IPS-15b (cell line): ENCODE measurements at regions not wholly inside any gene's neighbourhood (a gene's known extent, or its start where the extent isn't known, plus 50 kb on each side); places are given as distances from the start of the nearest gene placed in this dataset.
"Not testable (repeated sequence)": the region's sequence is repeated elsewhere in the genome, so short reads cannot be mapped to it uniquely, and the experiment has no call there.

Experiments used
- H3K27me3 ChIP-seq: one replicate; pipeline ENCODE4 v1.6.1; 2013; ENCODE audit warnings: low read length; ENCODE audit not compliant: control insufficient read depth, insufficient read depth
- H3K36me3 ChIP-seq: one replicate; pipeline ENCODE4 v1.6.1; 2013; ENCODE audit warnings: low read length; ENCODE audit not compliant: control insufficient read depth, insufficient read depth
- H3K4me1 ChIP-seq: one replicate; pipeline ENCODE4 v1.6.1; 2013; ENCODE audit warnings: mild to moderate bottlenecking, low read length; ENCODE audit not compliant: control insufficient read depth, insufficient read depth
- H3K4me3 ChIP-seq: one replicate; pipeline ENCODE4 v1.5.1; 2013; ENCODE audit warnings: low read depth, low read length
- H3K9ac ChIP-seq: one replicate; pipeline ENCODE4 v1.6.1; 2013; ENCODE audit warnings: low read depth, mild to moderate bottlenecking, low read length
- H3K9me3 ChIP-seq: one replicate; pipeline ENCODE4 v1.6.1; 2013; ENCODE audit warnings: mild to moderate bottlenecking, low read length; ENCODE audit not compliant: control insufficient read depth, insufficient read depth

DNA sequence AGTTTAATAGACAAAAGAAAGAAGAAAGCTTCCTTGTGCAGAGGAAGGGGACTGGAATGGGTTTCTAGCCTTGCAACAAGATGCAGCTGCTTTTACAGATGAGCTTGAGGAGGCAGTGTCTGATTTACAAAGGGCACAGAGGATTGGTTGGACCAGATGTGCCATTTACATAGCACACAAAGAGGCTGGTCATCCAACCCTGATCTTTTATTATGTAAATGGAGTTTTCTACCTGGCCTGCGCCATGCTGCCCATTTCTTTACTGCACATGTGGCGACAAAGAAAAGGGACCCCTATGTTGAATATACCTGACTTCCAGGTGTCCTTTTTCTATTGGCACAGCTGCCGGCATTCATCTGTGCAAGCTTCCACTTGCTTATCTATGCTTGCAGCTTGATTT lies 409.4 kb upstream of the FRG2C start:
- Histone ChIP-seq H3K4me3 (no peak overlapping the region), H3K27me3 (no peaks in the 10 kb centered on the region), H3K9me3 (no peaks in the 10 kb centered on the region), H3K36me3 (no peaks in the 10 kb centered on the region), H3K9ac (no peak overlapping the region), H3K4me1 (no peaks in the 10 kb centered on the region)

DNA sequence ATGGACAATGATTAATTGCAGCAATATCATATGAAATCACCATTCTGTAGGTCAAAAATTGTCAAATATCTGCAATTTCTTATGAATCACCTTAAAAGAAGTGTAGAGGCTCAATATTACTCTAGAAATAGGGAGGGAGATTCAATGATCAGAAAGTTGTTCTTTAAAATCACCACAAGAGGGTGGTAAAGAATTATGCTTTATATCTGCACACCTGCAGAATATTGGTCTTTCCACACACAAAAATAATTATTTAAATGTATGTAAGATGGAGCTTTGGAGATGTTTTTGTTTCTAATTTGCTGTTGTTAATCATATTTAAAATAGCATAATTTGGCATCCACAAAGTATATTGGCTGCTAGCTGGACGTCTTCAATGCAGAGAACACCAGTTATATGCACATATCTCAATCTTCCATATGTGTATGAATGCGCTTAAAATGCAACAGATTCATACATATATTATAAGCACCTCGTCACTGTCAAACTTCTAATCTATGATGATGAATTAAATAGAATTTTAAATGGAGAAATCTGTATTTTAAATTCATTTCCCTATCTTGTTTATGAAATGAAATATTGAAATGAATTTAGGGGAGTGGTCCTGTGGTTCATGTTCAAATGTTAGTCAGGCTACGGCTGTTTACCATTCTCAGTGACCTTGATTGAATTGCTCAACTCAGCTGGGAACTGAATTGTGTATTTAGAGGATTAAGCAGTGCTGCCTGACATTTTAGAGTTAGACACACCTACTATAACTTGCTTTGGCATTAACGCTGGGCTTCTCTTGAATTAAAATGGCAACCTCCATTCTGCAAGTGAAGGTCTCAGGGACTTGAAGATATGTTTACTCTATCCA lies 405.1 kb upstream of the FRG2C start:
- not testable (repeated sequence) for H3K9me3 ChIP-seq, H3K27me3 ChIP-seq

DNA sequence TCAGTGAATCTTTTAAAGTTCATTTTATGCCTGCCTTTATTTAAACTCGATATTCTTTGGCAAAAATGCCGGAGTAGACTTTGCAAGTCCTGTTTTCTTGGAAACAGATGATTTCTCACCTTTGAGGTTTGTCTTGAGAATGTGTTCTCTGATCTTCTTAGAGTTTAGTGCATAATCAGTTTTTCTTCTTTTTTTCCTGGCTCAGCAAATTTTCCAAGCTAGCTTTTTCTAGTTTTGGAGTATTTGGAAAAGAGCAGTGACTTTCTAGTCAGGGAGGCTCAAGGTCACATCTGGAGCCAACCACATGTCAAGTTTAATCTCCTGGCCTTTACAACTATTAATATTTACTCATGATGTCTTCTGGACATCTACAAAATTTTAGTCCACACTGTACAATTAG lies 403.2 kb upstream of the FRG2C start:
- H3K9me3 ChIP-seq, H3K4me1 ChIP-seq, H3K36me3 ChIP-seq, H3K27me3 ChIP-seq, H3K4me3 ChIP-seq, H3K9ac ChIP-seq: not testable (repeated sequence)

More for the DNA sequence above, 405.1 kb upstream of the FRG2C start:
- H3K4me1 ChIP-seq, H3K4me3 ChIP-seq, H3K9ac ChIP-seq, H3K36me3 ChIP-seq: not testable (repeated sequence)

DNA sequence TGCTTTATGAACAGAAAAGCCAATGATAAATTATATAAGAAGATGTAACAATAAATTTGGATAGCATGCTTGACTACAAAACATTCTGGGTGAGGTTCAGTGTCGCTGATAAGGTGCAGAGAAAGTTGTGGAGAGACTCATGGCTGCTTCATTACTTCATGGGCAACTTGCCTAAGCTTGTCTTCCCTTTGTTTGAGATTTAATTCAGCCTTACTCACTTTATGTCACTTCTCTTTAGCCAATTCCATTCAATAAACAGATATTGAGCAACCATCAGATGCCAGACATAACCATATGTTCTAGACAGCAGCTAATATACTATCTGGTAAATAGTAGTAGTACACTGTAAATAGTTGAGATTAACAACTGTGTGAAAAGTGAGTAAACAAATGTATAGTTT lies 401.5 kb upstream of the FRG2C start:
- H3K4me3 ChIP-seq: no peak overlapping the region
- no peak overlapping the region for H3K9ac ChIP-seq
- no peaks in the 10 kb centered on the region for H3K4me1 ChIP-seq
- no peaks in the 10 kb centered on the region for H3K9me3 ChIP-seq
- H3K36me3 ChIP-seq: no peaks in the 10 kb centered on the region
- no peaks in the 10 kb centered on the region for H3K27me3 ChIP-seq

DNA sequence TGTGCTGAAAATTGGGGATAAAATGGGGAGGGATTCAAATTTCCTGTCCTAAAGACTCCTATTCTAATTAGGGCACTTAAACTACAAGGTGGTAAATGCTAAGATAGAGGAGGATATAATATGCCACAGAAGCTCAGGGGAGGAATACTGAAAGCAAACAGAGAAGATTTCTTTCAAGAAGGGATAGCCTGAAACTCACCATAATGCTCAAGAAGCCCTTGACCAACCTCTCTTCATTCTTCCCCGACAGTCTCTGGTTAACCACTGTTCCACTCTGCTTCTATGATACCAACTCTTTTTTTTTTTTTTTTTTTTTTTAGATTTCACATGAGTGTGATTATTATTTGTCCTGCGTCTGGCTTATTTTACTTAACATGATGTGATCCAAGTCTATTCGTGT lies 398.2 kb upstream of the FRG2C start:
- no peaks in the 10 kb centered on the region for H3K36me3 ChIP-seq
- no peak overlapping the region for H3K4me3 ChIP-seq
- no peaks in the 10 kb centered on the region for H3K9me3 ChIP-seq
- H3K9ac ChIP-seq: no peak overlapping the region
- H3K4me1 ChIP-seq: no peaks in the 10 kb centered on the region
- H3K27me3 ChIP-seq: no peaks in the 10 kb centered on the region

DNA sequence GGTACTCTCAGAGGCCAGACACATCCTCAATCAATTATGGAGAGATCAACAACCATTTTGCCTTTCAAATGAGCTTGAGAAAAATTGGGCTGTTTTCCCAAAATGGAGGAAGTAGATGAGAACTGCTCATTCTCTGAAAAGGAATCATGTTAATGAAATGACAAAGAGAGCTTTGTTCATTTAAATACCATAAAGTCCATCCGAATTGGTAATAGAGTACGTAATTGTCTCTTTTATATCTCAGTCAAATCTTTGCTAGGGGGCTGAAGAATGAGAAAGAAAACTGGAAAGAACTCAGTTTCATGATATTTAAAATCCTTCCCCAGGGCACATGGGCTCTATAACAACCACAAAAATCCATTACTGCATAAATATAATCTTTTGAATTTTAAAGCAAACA lies 395.6 kb upstream of the FRG2C start:
- not testable (repeated sequence) for H3K36me3 ChIP-seq, H3K9me3 ChIP-seq, H3K4me3 ChIP-seq, H3K4me1 ChIP-seq, H3K27me3 ChIP-seq, H3K9ac ChIP-seq

DNA sequence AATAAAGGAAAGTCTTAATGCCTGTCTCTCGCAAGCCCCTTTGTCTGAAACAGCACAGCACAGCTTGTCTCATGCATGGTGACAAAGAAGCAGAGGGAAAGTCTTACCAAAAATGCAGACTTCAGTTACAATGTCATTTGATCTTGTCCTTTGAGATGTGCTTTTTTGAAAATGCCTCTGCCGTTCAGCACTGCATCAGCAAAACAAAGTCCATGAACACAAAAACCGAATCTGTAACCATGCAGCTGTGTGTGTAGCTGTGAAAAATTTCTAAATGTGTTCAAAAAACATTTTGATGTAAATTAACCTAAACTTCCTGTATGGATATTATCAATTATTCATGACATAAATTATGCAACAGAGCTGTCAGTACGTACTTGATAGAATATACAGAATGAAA lies 391.9 kb upstream of the FRG2C start:
- H3K4me3 ChIP-seq, H3K27me3 ChIP-seq, H3K36me3 ChIP-seq, H3K9me3 ChIP-seq, H3K9ac ChIP-seq, H3K4me1 ChIP-seq: not testable (repeated sequence)

DNA sequence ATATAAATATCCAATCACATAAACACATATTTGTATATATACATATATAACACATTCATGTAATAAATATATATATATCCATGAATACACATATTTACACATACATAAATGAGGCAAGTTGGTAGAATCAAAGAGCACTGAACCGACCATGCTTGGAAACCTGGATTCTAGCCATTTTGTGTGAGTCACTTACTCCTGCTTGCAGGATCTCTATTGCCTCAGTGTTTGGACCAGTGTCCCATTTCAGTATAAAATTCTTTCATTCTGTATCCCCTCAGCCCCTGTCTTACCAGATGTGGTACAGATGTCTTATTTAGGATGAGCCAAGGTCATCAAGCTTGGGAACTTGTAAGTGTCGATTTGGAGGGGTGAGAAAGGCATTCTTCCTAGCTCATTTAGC lies 391.4 kb upstream of the FRG2C start:
- no peaks in the 10 kb centered on the region for H3K27me3 ChIP-seq
- H3K36me3 ChIP-seq: no peaks in the 10 kb centered on the region

DNA sequence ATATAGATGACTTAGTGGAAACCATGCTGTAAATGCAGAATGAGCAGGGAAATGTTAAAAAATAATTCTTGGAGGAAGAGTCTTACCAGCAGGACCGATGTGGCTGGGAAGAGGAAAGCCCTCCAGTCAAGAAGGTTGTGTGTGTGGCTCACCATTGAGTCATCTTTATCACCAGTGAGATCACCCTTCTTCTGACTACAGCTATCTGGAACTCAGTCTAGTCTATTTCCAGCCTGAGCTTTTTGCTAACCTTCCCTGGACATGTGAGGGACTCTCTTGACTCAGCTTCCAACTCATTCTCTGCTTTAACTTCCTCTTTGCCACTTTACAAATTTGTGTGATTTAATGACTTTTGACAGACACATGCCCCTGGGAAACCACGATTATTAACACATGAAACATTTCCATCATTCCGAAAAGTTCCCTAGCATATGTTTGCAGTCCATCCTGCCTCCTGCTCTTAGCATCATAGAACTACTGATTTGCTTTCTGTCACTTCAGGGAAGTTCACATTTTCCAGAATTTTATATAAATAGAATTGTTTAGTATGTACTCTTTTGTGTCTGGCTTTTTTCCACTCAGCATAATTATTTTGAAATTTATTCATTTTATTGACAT lies 378.5 kb upstream of the FRG2C start:
- not testable (repeated sequence) for H3K4me1 ChIP-seq, H3K27me3 ChIP-seq, H3K9ac ChIP-seq, H3K4me3 ChIP-seq, H3K9me3 ChIP-seq, H3K36me3 ChIP-seq

More for the DNA sequence above, 391.4 kb upstream of the FRG2C start:
- H3K4me1 ChIP-seq: no peaks in the 10 kb centered on the region
- no peaks in the 10 kb centered on the region for H3K9me3 ChIP-seq
- H3K4me3 ChIP-seq: no peak overlapping the region
- H3K9ac ChIP-seq: no peak overlapping the region

DNA sequence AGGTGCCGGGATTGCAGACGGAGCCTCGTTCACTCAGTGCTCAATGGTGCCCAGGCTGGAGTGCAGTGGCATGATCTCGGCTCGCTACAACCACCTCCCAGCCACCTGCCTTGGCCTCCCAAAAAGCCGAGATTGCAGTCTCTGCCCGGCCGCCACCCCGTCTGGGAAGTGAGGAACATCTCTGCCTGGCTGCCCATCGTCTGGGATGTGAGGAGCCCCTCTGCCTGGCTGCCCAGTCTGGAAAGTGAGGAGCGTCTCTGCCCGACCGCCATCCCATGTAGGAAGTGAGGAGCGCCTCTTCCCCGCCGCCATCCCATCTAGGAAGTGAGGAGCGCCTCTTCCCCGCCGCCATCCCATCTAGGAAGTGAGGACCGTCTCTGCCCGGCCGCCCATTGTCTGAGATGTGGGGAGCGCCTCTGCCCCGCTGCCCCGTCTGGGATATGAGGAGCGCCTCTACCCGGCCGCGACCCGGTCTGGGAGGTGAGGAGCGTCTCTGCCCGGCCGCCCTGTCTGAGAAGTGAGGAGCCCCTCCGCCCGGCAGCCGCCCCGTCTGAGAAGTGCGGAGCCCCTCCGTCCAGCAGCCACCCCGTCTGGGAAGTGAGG lies 375.1 kb upstream of the FRG2C start:
- not testable (repeated sequence) for H3K4me1 ChIP-seq, H3K9me3 ChIP-seq, H3K27me3 ChIP-seq, H3K36me3 ChIP-seq, H3K4me3 ChIP-seq, H3K9ac ChIP-seq

DNA sequence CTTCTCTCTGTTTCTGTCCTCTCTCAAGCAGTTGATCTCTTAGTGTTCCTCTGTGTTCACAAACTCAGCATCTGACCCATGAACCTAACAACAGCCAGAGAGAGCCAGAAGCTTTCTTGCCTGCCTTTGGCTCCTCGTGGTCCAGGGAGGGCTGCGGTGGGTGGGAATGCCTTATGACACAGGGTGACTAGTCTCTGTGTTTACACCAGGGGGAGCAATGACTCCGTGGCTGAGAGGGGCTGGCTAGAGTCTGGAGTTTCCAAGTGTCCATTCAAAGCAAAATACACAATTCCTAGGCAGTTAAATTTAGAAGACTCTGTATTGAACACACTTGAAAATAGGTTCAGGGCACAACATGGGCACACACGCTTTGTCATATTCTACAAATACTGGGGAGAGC lies 370.0 kb upstream of the FRG2C start:
- H3K36me3 ChIP-seq: no peaks in the 10 kb centered on the region
- H3K9me3 ChIP-seq: no peaks in the 10 kb centered on the region
- no peak overlapping the region for H3K4me3 ChIP-seq
- no peaks in the 10 kb centered on the region for H3K4me1 ChIP-seq
- no peaks in the 10 kb centered on the region for H3K27me3 ChIP-seq
- H3K9ac ChIP-seq: no peak overlapping the region

DNA sequence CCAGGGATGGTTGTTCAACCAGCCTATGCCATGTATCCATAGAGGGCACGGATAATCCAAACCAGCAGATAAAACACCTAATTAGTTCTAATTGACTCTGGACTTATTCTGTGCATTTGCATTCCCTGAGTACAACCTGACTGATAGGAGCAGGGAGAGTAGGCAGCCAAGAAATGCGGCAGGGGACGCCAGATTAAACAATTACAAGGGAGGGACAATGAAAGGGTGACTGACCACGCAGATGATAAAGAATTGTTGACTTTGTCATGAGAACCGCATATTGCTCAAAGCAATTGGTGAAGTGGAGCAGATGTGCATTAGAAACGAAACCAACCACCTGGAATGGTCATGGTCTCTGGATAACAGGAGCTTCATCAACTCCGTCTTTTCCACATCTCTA lies 369.1 kb upstream of the FRG2C start:
- no peak overlapping the region for H3K4me3 ChIP-seq
- no peaks in the 10 kb centered on the region for H3K9me3 ChIP-seq
- no peaks in the 10 kb centered on the region for H3K36me3 ChIP-seq
- H3K27me3 ChIP-seq: no peaks in the 10 kb centered on the region
- no peak overlapping the region for H3K9ac ChIP-seq
- H3K4me1 ChIP-seq: no peaks in the 10 kb centered on the region
